ENCODE measurements at regions not wholly inside any gene's neighbourhood (a gene's known extent, or its start where the extent isn't known, plus 50 kb on each side); places are given as distances from the start of the nearest gene placed in this dataset.

DNA sequence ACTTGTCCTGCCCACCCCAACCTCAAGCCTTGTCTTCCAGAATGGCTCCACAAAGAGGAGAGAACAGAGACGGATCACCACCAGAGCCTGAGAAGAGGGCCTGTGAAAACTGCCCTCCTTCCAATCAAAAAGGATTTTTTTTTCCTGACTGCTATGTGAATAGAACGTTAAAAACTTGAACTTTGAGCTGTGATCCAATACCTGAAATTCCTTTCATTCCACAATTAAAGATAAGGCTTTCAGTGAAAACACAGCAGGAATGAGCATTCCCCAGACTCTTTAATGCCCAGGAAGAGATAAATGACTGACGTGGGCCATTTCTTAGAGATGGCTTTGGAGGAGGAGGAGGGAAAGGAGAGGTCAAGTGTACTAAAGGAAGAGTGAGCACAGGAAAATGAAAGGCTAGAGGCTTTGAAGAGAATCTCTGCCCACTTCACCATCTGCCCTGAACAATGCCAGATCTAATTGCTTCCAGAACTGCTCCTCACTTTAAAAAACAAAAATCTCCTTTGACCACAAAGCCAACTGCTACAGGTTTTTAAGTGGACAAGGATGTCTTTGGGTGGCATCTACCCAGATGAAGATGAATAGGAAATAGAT is 177.9 kb upstream of the MAP3K1 start (continued):
- TF ChIP-seq HDAC2 (CRISPR knock-in tag; IDR thresholded peaks at IDR 0.05) (peak; percentile 76), SSRP1 (CRISPR knock-in tag; IDR thresholded peaks at IDR 0.05) (0 out of 2 replicates have a peak, but pooled peaks have one; percentile 73), PHF21A (CRISPR knock-in tag; IDR thresholded peaks at IDR 0.05) (peak; percentile 75), NFIC (IDR thresholded peaks at IDR 0.05; ENCODE audit: low read length) (peak; percentile 80), HDAC6 (IDR thresholded peaks at IDR 0.05; ENCODE audit: low read depth, low read length) (no peak), ZMAT3 (CRISPR knock-in tag; conservative IDR thresholded peaks at IDR 0.05) (no peak), CEBPB (IDR thresholded peaks at IDR 0.05; ENCODE audit: borderline replicate concordance, low read depth, low read length) (no peak), GFI1 (CRISPR knock-in tag; IDR thresholded peaks at IDR 0.05; ENCODE audit: borderline replicate concordance) (0 out of 2 replicates have a peak, but pooled peaks have one; percentile 35), CENPX (CRISPR knock-in tag; IDR thresholded peaks at IDR 0.05) (no peak), ARNTL (CRISPR knock-in tag; IDR thresholded peaks at IDR 0.05) (no peak), TGIF2 (CRISPR knock-in tag; IDR thresholded peaks at IDR 0.05) (0 out of 2 replicates have a peak, but pooled peaks have one; percentile 23), HDAC1 (CRISPR knock-in tag; IDR thresholded peaks at IDR 0.05) (peak; percentile 71), ZNF558 (CRISPR knock-in tag; IDR thresholded peaks at IDR 0.05; ENCODE audit: borderline replicate concordance) (no peak), ZMYM2 (CRISPR knock-in tag; IDR thresholded peaks at IDR 0.05) (no peak), HES4 (CRISPR knock-in tag; IDR thresholded peaks at IDR 0.05; ENCODE audit: borderline replicate concordance) (no peak), NFYC (CRISPR knock-in tag; IDR thresholded peaks at IDR 0.05) (peak; percentile 7; the same call in 1 of the 2 replicates), ZNF326 (CRISPR knock-in tag; IDR thresholded peaks at IDR 0.05; ENCODE audit: borderline replicate concordance) (no peak), SAP130 (CRISPR knock-in tag; IDR thresholded peaks at IDR 0.05; ENCODE audit: low read depth) (peak; percentile 57), ZNF629 (CRISPR knock-in tag; conservative IDR thresholded peaks at IDR 0.05) (0 out of 2 replicates have a peak, but pooled peaks have one; percentile 17), ZNF17 (CRISPR knock-in tag; IDR thresholded peaks at IDR 0.05) (no peak)
- TF ChIP-seq, protein P1, sequence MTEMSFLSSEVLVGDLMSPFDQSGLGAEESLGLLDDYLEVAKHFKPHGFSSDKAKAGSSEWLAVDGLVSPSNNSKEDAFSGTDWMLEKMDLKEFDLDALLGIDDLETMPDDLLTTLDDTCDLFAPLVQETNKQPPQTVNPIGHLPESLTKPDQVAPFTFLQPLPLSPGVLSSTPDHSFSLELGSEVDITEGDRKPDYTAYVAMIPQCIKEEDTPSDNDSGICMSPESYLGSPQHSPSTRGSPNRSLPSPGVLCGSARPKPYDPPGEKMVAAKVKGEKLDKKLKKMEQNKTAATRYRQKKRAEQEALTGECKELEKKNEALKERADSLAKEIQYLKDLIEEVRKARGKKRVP (CRISPR knock-in tag; IDR thresholded peaks at IDR 0.05): no peak
- TF ChIP-seq, protein P2, sequence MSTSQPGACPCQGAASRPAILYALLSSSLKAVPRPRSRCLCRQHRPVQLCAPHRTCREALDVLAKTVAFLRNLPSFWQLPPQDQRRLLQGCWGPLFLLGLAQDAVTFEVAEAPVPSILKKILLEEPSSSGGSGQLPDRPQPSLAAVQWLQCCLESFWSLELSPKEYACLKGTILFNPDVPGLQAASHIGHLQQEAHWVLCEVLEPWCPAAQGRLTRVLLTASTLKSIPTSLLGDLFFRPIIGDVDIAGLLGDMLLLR (CRISPR knock-in tag; IDR thresholded peaks at IDR 0.05): no peak
- TF ChIP-seq, protein P3, sequence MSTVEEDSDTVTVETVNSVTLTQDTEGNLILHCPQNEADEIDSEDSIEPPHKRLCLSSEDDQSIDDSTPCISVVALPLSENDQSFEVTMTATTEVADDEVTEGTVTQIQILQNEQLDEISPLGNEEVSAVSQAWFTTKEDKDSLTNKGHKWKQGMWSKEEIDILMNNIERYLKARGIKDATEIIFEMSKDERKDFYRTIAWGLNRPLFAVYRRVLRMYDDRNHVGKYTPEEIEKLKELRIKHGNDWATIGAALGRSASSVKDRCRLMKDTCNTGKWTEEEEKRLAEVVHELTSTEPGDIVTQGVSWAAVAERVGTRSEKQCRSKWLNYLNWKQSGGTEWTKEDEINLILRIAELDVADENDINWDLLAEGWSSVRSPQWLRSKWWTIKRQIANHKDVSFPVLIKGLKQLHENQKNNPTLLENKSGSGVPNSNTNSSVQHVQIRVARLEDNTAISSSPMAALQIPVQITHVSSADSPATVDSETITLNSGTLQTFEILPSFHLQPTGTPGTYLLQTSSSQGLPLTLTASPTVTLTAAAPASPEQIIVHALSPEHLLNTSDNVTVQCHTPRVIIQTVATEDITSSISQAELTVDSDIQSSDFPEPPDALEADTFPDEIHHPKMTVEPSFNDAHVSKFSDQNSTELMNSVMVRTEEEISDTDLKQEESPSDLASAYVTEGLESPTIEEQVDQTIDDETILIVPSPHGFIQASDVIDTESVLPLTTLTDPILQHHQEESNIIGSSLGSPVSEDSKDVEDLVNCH (CRISPR knock-in tag; IDR thresholded peaks at IDR 0.05): no peak
- TF ChIP-seq, protein P4, sequence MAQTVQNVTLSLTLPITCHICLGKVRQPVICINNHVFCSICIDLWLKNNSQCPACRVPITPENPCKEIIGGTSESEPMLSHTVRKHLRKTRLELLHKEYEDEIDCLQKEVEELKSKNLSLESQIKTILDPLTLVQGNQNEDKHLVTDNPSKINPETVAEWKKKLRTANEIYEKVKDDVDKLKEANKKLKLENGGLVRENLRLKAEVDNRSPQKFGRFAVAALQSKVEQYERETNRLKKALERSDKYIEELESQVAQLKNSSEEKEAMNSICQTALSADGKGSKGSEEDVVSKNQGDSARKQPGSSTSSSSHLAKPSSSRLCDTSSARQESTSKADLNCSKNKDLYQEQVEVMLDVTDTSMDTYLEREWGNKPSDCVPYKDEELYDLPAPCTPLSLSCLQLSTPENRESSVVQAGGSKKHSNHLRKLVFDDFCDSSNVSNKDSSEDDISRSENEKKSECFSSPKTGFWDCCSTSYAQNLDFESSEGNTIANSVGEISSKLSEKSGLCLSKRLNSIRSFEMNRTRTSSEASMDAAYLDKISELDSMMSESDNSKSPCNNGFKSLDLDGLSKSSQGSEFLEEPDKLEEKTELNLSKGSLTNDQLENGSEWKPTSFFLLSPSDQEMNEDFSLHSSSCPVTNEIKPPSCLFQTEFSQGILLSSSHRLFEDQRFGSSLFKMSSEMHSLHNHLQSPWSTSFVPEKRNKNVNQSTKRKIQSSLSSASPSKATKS (CRISPR knock-in tag; IDR thresholded peaks at IDR 0.05): no peak
- TF ChIP-seq, protein P5, sequence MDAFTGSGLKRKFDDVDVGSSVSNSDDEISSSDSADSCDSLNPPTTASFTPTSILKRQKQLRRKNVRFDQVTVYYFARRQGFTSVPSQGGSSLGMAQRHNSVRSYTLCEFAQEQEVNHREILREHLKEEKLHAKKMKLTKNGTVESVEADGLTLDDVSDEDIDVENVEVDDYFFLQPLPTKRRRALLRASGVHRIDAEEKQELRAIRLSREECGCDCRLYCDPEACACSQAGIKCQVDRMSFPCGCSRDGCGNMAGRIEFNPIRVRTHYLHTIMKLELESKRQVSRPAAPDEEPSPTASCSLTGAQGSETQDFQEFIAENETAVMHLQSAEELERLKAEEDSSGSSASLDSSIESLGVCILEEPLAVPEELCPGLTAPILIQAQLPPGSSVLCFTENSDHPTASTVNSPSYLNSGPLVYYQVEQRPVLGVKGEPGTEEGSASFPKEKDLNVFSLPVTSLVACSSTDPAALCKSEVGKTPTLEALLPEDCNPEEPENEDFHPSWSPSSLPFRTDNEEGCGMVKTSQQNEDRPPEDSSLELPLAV (CRISPR knock-in tag; conservative IDR thresholded peaks at IDR 0.05; ENCODE audit: low read depth): no peak

Measured in HepG2 (cell line).